Upper lobe of right lung (tissue), 1 donor: ENCODE measurements at regions not wholly inside any gene's neighbourhood (a gene's known extent, or its start where the extent isn't known, plus 50 kb on each side); places are given as distances from the start of the nearest gene placed in this dataset.
"Not testable (repeated sequence)": the region's sequence is repeated elsewhere in the genome, so short reads cannot be mapped to it uniquely, and the experiment has no call there.

Source experiments
- ATAC-seq: fragments of 200-7000 bp; cut with Tn5 transposase; one replicate; pipeline ENCODE4 v1.9.1; 2020; ENCODE audit warnings: mild to moderate bottlenecking, moderate library complexity
- DNase-seq: peaks from one replicate; pipeline ENCODE4 v3.0.0-alpha.2; 2020
- H3K27ac ChIP-seq: fragments of 200-600 bp; one replicate; pipeline ENCODE4 v1.8.0; 2022
- H3K27me3 ChIP-seq: fragments of 200-600 bp; one replicate; pipeline ENCODE4 v1.8.0; 2022; ENCODE audit warnings: mild to moderate bottlenecking
- H3K36me3 ChIP-seq: fragments of 200-600 bp; one replicate; pipeline ENCODE4 v1.8.0; 2022
- H3K4me1 ChIP-seq: fragments of 200-600 bp; one replicate; pipeline ENCODE4 v1.8.0; 2022
- H3K4me3 ChIP-seq: fragments of 200-600 bp; one replicate; pipeline ENCODE4 v1.8.0; 2022; ENCODE audit warnings: mild to moderate bottlenecking
- H3K9me3 ChIP-seq: fragments of 200-600 bp; one replicate; pipeline ENCODE4 v1.8.0; 2022
- intact Hi-C: fragments of 100-400 bp; cut with DNase I; formaldehyde crosslinking; loops from one replicate; pipeline ENCODE4 v1.11.0; 2022
- TF ChIP-seq, protein P1 (sequence below): fragments of 200-600 bp; IDR thresholded peaks from one replicate; pipeline ENCODE4 v1.8.0; 2022; ENCODE audit warnings: antibody characterized with exemption
- donor health status: DM: no; HTN: yes; CAD: no; lungs with severe emphysema.

DNA sequence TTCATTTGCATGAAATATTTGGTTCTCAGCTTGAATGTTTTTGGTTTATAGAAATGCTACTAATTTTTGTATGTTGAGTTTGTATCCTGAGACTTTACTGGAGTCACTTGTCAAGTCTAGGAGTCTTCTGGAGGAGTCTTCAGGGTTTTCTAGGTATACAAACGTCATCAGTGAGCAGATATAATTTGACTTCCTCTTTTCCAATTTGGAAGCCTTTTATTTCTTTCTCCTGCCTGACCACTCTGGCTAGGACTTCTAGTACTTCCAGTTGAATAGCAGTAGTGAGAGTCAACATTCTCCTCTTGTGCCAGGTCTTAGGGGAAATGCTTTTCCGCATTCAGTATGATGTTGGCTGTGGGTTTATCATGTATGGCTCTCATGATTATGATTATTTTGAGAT lies 55.4 kb upstream of the THUMPD2 start:
- DNase-seq (no peak), ATAC-seq (no peak)
- intact Hi-C loops, result no loop called here
- TF ChIP-seq, protein P1, sequence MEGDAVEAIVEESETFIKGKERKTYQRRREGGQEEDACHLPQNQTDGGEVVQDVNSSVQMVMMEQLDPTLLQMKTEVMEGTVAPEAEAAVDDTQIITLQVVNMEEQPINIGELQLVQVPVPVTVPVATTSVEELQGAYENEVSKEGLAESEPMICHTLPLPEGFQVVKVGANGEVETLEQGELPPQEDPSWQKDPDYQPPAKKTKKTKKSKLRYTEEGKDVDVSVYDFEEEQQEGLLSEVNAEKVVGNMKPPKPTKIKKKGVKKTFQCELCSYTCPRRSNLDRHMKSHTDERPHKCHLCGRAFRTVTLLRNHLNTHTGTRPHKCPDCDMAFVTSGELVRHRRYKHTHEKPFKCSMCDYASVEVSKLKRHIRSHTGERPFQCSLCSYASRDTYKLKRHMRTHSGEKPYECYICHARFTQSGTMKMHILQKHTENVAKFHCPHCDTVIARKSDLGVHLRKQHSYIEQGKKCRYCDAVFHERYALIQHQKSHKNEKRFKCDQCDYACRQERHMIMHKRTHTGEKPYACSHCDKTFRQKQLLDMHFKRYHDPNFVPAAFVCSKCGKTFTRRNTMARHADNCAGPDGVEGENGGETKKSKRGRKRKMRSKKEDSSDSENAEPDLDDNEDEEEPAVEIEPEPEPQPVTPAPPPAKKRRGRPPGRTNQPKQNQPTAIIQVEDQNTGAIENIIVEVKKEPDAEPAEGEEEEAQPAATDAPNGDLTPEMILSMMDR, result no peak
- H3K4me3 ChIP-seq, result no peak overlapping the region
- no peaks in the 10 kb centered on the region for H3K4me1 ChIP-seq
- no peaks in the 10 kb centered on the region for H3K27me3 ChIP-seq
- no peak overlapping the region for H3K27ac ChIP-seq
- H3K9me3 ChIP-seq, result no peaks in the 10 kb centered on the region
- H3K36me3 ChIP-seq, result no peaks in the 10 kb centered on the region

DNA sequence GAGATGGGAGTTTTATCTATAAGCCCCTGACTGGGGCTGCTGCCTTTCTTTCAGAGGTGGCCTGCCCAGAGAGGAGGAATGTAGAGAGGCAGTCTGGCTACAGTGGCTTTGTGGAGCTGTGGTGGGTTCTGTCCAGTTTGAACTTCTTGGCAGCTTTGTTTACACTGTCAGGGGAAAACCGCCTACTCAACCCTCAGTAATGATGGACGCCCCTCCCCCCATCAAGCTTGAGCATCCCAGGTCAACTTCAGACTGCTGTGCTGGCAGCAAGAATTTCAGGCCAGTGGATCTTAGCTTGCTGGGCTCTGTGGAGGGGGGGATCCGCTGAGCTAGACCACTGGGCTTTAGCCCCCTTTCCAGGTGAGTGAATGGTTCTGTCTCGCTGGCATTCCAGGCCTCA lies 51.6 kb upstream of the THUMPD2 start:
- DNase-seq, H3K4me3 ChIP-seq, H3K27me3 ChIP-seq, H3K27ac ChIP-seq, H3K9me3 ChIP-seq, ATAC-seq, H3K36me3 ChIP-seq, intact Hi-C loops, H3K4me1 ChIP-seq: not testable (repeated sequence)
